Prostate gland (tissue), 2 donors: ENCODE measurements at regions not wholly inside any gene's neighbourhood (a gene's known extent, or its start where the extent isn't known, plus 50 kb on each side); places are given as distances from the start of the nearest gene placed in this dataset.

Experiments used
- DNase-seq: peaks from one replicate; pipeline ENCODE4 v3.0.0-alpha.2; 2019; ENCODE audit warnings: low spot score
- H3K27ac ChIP-seq, 2 donors: fragments of 200-600 bp; sonication (generic); 2 replicates each; pipeline ENCODE4 v1.5.1; 2017 to 2019
- H3K27me3 ChIP-seq: fragments of 200-600 bp; sonication (generic); replicated peaks from 2 replicates; pipeline ENCODE4 v1.5.1; 2019; ENCODE audit not compliant: insufficient read depth
- H3K36me3 ChIP-seq, 2 donors: fragments of 200-600 bp; sonication (generic); 1 replicate in 1 of 2; 2 replicates in 1 of 2; pipeline versions ENCODE4 v1.5.1 to v1.8.1; 2017 to 2019
- H3K4me1 ChIP-seq: fragments of 200-600 bp; sonication (generic); replicated peaks from 2 replicates; pipeline ENCODE4 v1.5.1; 2019
- H3K4me3 ChIP-seq, 2 donors: fragments of 200-600 bp; sonication (generic); 2 replicates each; pipeline ENCODE4 v1.5.1; 2017 to 2019
- H3K9me3 ChIP-seq: fragments of 200-600 bp; sonication (generic); 2 replicates; pipeline ENCODE4 v1.5.1; 2017
- CTCF ChIP-seq, 4 experiments: fragments of 200-600 bp in 2 of 4; fragments of 450-650 bp in 2 of 4; sonication (generic) in 2 of 4; IDR thresholded peaks; 1 replicate in 3 of 4; 2 replicates in 1 of 4; pipeline ENCODE4 v1.5.1; 2016 to 2019; ENCODE audit warnings: antibody characterized with exemption in 4 of 4, mild to moderate bottlenecking in 2 of 4, moderate library complexity in 2 of 4
- POLR2A ChIP-seq: fragments of 450-650 bp; IDR thresholded peaks from one replicate; pipeline ENCODE4 v1.6.1; 2016; ENCODE audit warnings: antibody characterized with exemption, mild to moderate bottlenecking
- POLR2AphosphoS5 ChIP-seq: sonication (generic); formaldehyde crosslinking; IDR thresholded peaks from one replicate; pipeline ENCODE4 v1.6.1; 2017; ENCODE audit warnings: antibody characterized with exemption
- WGBS: methylation state at CpG from one replicate; pipeline ENCODE4 v1.1.5; 2018; 5-methylcytosine and 5-hydroxymethylcytosine counted together
- intact Hi-C: fragments of 100-400 bp; cut with DNase I; formaldehyde crosslinking; loops from one replicate; pipeline ENCODE4 v1.14.2; 2022

- Histone ChIP-seq H3K4me3 (no peak overlapping the region), H3K27ac (no peak overlapping the region), H3K27me3 (no peaks in the 10 kb centered on the region), H3K36me3 (no peaks in the 10 kb centered on the region), H3K9me3 (no peaks in the 10 kb centered on the region), H3K4me1 (no peaks in the 10 kb centered on the region)
- TF ChIP-seq POLR2AphosphoS5, result no peak
- TF ChIP-seq CTCF (IDR thresholded peaks at IDR 0.05), result no peak
- no peak for TF ChIP-seq POLR2A
- DNase-seq, result no peak
- intact Hi-C loops, result no loop called here
- 82% methylated on average over 13 of the region's 13 CpGs for WGBS
These were observed 405.2 kb upstream of the TBX3 start for GRCh38 chr12:115088995-115089841.

- H3K4me3 ChIP-seq, result no peak overlapping the region
- TF ChIP-seq POLR2A (no peak), CTCF (IDR thresholded peaks at IDR 0.05) (no peak), POLR2AphosphoS5 (no peak)
- H3K9me3 ChIP-seq, result no peaks in the 10 kb centered on the region
- no peaks in the 10 kb centered on the region for H3K36me3 ChIP-seq
- no peak overlapping the region for H3K27ac ChIP-seq
- whole genome bisulfite sequencing, result 67% methylated on average over 3 of the region's 3 CpGs
- peak; percentile 5 for DNase-seq
- intact Hi-C loops, result no loop called here
- no peaks in the 10 kb centered on the region for H3K27me3 ChIP-seq
- H3K4me1 ChIP-seq, result no peaks in the 10 kb centered on the region
These were observed 404.5 kb upstream of the TBX3 start for GRCh38 chr12:115088328-115088994.

- DNase-seq, result no peak
- no peaks in the 10 kb centered on the region for H3K4me1 ChIP-seq
- H3K4me3 ChIP-seq, result no peak overlapping the region
- no peaks in the 10 kb centered on the region for H3K36me3 ChIP-seq
- H3K27me3 ChIP-seq, result no peaks in the 10 kb centered on the region
- intact Hi-C loops, result no loop called here
- H3K9me3 ChIP-seq, result no peaks in the 10 kb centered on the region
- H3K27ac ChIP-seq, result no peak overlapping the region
- TF ChIP-seq POLR2AphosphoS5 (no peak), CTCF (IDR thresholded peaks at IDR 0.05) (no peak), POLR2A (no peak)
- WGBS, result 90% methylated on average over 7 of the region's 7 CpGs
These were observed 401.6 kb upstream of the TBX3 start for GRCh38 chr12:115085594-115085993.

- Histone ChIP-seq H3K4me3 (no peak overlapping the region), H3K9me3 (no peaks in the 10 kb centered on the region), H3K4me1 (no peaks in the 10 kb centered on the region), H3K27ac (no peak overlapping the region), H3K27me3 (no peaks in the 10 kb centered on the region), H3K36me3 (no peaks in the 10 kb centered on the region)
- TF ChIP-seq POLR2AphosphoS5, result no peak
- no peak for TF ChIP-seq POLR2A
- no peak for TF ChIP-seq CTCF (IDR thresholded peaks at IDR 0.05)
- DNase-seq, result no peak
- intact Hi-C loops, result no loop called here
- WGBS, result 64% methylated on average over 4 of the region's 4 CpGs
These were observed 395.8 kb upstream of the TBX3 start for GRCh38 chr12:115079760-115080159.
